Neural cell (in vitro differentiated cells): ENCODE measurements at regions not wholly inside any gene's neighbourhood (a gene's known extent, or its start where the extent isn't known, plus 50 kb on each side); places are given as distances from the start of the nearest gene placed in this dataset.

Experiments used
- H2AFZ ChIP-seq: fragments of 200-600, 300-800 bp; sonication (generic), shearing (Covaris generic); 2 replicates; pipeline ENCODE4 v1.6.0; 2014; ENCODE audit warnings: low read depth, mild to moderate bottlenecking, antibody characterized with exemption, low read length, moderate library complexity
- H3F3A ChIP-seq: fragments of 200-600 bp; shearing (Covaris generic); 2 replicates; pipeline ENCODE4 v1.6.1; 2016; ENCODE audit warnings: mild to moderate bottlenecking, moderate library complexity, mixed read lengths, antibody characterized with exemption, low read length; ENCODE audit not compliant: insufficient read depth, poor library complexity, severe bottlenecking
- H3K27ac ChIP-seq: fragments of 200-600, 300-800 bp; sonication (generic), shearing (Covaris generic); 2 replicates; pipeline ENCODE4 v1.5.1; 2014; ENCODE audit warnings: mild to moderate bottlenecking, low read length, moderate library complexity
- H3K27me3 ChIP-seq: fragments of 300-800, 200-600 bp; sonication (generic), shearing (Covaris generic); 2 replicates; pipeline ENCODE4 v1.6.0; 2014; ENCODE audit warnings: mild to moderate bottlenecking, low read depth, low read length, moderate library complexity; ENCODE audit not compliant: insufficient read depth
- H3K36me3 ChIP-seq: fragments of 300-800, 200-600 bp; sonication (generic), shearing (Covaris generic); 2 replicates; pipeline ENCODE4 v1.5.1; 2014; ENCODE audit warnings: mild to moderate bottlenecking, antibody characterized with exemption, low read length, moderate library complexity; ENCODE audit not compliant: insufficient read depth
- H3K4me2 ChIP-seq: fragments of 300-800, 200-600 bp; sonication (generic), shearing (Covaris generic); 2 replicates; pipeline ENCODE4 v1.6.0; 2014; ENCODE audit warnings: mild to moderate bottlenecking, low read length
- H3K4me3 ChIP-seq: fragments of 300-800, 200-600 bp; sonication (generic), shearing (Covaris generic); 2 replicates; pipeline ENCODE4 v1.5.1; 2014; ENCODE audit warnings: mild to moderate bottlenecking, low read length, moderate library complexity
- H3K79me2 ChIP-seq: fragments of 200-600 bp; shearing (Covaris generic); replicated peaks from 2 replicates; pipeline ENCODE4 v1.6.0; 2014; ENCODE audit warnings: mild to moderate bottlenecking, low read length, moderate library complexity; ENCODE audit not compliant: insufficient read depth
- H3K9ac ChIP-seq: fragments of 300-800, 200-600 bp; sonication (generic), shearing (Covaris generic); 2 replicates; pipeline ENCODE4 v1.6.1; 2016; ENCODE audit warnings: mild to moderate bottlenecking, low read length, mixed read lengths
- H3K9me2 ChIP-seq: fragments of 200-600 bp; shearing (Covaris generic); 2 replicates; pipeline ENCODE4 v1.6.1; 2016; ENCODE audit warnings: mild to moderate bottlenecking, low read length, mixed read lengths; ENCODE audit not compliant: insufficient read depth
- H3K9me3 ChIP-seq: fragments of 200-600, 300-800 bp; sonication (generic), shearing (Covaris generic); 2 replicates; pipeline ENCODE4 v1.6.1; 2016; ENCODE audit warnings: mild to moderate bottlenecking, mixed run types, low read length, moderate library complexity, mixed read lengths
- H4K20me1 ChIP-seq: fragments of 200-600 bp; shearing (Covaris generic); 2 replicates; pipeline ENCODE4 v1.6.1; 2016; ENCODE audit warnings: mild to moderate bottlenecking, mixed run types; ENCODE audit not compliant: insufficient read depth
- EP300 ChIP-seq: fragments of 450-650 bp; conservative IDR thresholded peaks from 2 replicates; pipeline ENCODE4 v1.6.1; 2014; ENCODE audit warnings: antibody characterized with exemption, mild to moderate bottlenecking, moderate library complexity; ENCODE audit not compliant: poor library complexity, severe bottlenecking
- EZH2 ChIP-seq: fragments of 200-600, 300-800 bp; shearing (Covaris generic), sonication (generic); IDR thresholded peaks from 2 replicates; pipeline ENCODE4 v1.6.1; 2014; ENCODE audit warnings: antibody characterized with exemption, low read length, borderline replicate concordance, mild to moderate bottlenecking; ENCODE audit not compliant: insufficient read depth, poor library complexity, severe bottlenecking
- MXI1 ChIP-seq: fragments of 450-650 bp; conservative IDR thresholded peaks from 2 replicates; pipeline ENCODE4 v1.6.1; 2014; ENCODE audit warnings: antibody characterized with exemption, mild to moderate bottlenecking; ENCODE audit not compliant: poor library complexity, severe bottlenecking
- POLR2AphosphoS5 ChIP-seq: IDR thresholded peaks from 2 replicates; pipeline ENCODE4 v1.6.1; 2012
- RAD21 ChIP-seq: fragments of 450-650 bp; conservative IDR thresholded peaks from 2 replicates; pipeline ENCODE4 v1.6.1; 2014; ENCODE audit warnings: antibody characterized with exemption, mild to moderate bottlenecking, moderate library complexity
- SMC3 ChIP-seq: fragments of 450-650 bp; conservative IDR thresholded peaks from 2 replicates; pipeline ENCODE4 v1.6.1; 2014; ENCODE audit warnings: antibody characterized with exemption, mild to moderate bottlenecking, moderate library complexity; ENCODE audit not compliant: poor library complexity
- TAF1 ChIP-seq: IDR thresholded peaks from 2 replicates; pipeline ENCODE4 v1.6.1; 2012; ENCODE audit warnings: low read depth
- TF ChIP-seq, protein P1 (sequence below): IDR thresholded peaks from 2 replicates; pipeline ENCODE4 v1.6.1; 2012; ENCODE audit warnings: borderline replicate concordance
- TF ChIP-seq, protein P2 (sequence below): fragments of 450-650 bp; IDR thresholded peaks from 2 replicates; pipeline ENCODE4 v1.5.1; 2014; ENCODE audit warnings: antibody characterized with exemption, mild to moderate bottlenecking, moderate library complexity; ENCODE audit not compliant: poor library complexity, severe bottlenecking

DNA sequence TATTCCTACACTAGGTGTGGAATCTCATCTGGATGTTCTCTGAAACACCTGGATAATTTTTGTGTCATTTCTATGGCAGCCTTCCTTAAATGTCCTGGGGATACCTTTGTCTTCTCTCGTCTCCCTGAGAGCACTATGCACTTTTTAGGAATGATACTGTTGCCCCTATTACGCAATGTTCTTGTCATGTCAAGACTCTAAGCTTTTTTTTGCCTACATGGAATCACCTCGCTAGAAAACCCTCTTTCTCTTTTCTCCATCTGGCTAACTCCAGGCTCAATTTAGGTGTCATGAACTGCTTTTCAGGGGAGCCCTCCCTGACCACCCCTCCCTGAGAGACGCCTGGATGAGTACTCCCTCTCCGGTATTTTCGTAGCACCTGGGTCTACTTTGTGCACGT, 81.3 kb downstream of the SOX2 start:
- no peaks in the 10 kb centered on the region for H3F3A ChIP-seq

DNA sequence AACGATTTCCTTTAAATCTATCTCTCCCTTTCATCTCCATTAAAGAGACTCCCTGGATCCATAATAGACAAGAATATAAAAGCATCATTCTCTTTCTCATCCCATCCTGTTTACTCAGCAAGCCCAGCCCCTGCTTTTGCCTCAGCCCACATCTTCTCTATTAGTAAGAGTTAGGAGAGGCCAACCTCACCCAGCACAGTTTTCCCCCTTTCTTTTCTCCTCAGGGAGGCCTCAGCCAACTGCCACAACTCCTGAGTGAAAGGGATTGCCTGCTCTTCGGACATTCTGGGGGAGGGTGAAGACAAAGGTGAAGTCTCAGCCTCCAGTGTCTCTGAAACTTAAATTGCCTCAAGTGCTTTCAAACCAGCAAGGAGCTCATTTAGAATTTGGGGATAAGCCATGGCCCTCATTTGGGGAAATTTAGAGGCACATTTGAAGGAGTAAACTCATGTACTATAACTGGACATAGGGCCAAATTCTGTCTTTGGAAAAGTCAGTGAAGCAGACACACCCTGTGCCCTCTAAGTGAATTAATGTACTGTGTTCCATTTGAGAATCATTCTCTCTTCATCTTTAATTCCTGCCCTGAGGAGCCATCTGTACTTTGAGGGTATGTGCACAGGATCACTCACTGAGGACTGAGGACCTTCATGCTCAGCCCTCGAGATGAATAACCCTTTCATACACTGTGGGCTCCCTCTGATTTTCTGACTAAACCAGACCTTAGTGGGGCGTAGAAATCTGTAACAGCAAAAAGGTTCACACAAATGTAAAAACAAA, 82.5 kb downstream of the SOX2 start:
- no peak overlapping the region for H2AFZ ChIP-seq
- H3K4me3 ChIP-seq, result no peak overlapping the region
- TF ChIP-seq SMC3 (no peak), MXI1 (no peak), EP300 (no peak), POLR2AphosphoS5 (no peak), TAF1 (no peak), EZH2 (no peak), RAD21 (no peak)
- TF ChIP-seq, protein P1, sequence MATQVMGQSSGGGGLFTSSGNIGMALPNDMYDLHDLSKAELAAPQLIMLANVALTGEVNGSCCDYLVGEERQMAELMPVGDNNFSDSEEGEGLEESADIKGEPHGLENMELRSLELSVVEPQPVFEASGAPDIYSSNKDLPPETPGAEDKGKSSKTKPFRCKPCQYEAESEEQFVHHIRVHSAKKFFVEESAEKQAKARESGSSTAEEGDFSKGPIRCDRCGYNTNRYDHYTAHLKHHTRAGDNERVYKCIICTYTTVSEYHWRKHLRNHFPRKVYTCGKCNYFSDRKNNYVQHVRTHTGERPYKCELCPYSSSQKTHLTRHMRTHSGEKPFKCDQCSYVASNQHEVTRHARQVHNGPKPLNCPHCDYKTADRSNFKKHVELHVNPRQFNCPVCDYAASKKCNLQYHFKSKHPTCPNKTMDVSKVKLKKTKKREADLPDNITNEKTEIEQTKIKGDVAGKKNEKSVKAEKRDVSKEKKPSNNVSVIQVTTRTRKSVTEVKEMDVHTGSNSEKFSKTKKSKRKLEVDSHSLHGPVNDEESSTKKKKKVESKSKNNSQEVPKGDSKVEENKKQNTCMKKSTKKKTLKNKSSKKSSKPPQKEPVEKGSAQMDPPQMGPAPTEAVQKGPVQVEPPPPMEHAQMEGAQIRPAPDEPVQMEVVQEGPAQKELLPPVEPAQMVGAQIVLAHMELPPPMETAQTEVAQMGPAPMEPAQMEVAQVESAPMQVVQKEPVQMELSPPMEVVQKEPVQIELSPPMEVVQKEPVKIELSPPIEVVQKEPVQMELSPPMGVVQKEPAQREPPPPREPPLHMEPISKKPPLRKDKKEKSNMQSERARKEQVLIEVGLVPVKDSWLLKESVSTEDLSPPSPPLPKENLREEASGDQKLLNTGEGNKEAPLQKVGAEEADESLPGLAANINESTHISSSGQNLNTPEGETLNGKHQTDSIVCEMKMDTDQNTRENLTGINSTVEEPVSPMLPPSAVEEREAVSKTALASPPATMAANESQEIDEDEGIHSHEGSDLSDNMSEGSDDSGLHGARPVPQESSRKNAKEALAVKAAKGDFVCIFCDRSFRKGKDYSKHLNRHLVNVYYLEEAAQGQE, result no peak
- TF ChIP-seq, protein P2, sequence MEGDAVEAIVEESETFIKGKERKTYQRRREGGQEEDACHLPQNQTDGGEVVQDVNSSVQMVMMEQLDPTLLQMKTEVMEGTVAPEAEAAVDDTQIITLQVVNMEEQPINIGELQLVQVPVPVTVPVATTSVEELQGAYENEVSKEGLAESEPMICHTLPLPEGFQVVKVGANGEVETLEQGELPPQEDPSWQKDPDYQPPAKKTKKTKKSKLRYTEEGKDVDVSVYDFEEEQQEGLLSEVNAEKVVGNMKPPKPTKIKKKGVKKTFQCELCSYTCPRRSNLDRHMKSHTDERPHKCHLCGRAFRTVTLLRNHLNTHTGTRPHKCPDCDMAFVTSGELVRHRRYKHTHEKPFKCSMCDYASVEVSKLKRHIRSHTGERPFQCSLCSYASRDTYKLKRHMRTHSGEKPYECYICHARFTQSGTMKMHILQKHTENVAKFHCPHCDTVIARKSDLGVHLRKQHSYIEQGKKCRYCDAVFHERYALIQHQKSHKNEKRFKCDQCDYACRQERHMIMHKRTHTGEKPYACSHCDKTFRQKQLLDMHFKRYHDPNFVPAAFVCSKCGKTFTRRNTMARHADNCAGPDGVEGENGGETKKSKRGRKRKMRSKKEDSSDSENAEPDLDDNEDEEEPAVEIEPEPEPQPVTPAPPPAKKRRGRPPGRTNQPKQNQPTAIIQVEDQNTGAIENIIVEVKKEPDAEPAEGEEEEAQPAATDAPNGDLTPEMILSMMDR, result no peak
- no peaks in the 10 kb centered on the region for H3K9me3 ChIP-seq
- no peaks in the 10 kb centered on the region for H4K20me1 ChIP-seq
- H3K79me2 ChIP-seq, result no peaks in the 10 kb centered on the region
- H3K27ac ChIP-seq, result no peak overlapping the region
- H3K4me2 ChIP-seq, result no peak overlapping the region
- H3K9me2 ChIP-seq, result no peaks in the 10 kb centered on the region
- no peaks in the 10 kb centered on the region for H3K27me3 ChIP-seq
- no peaks in the 10 kb centered on the region for H3K36me3 ChIP-seq
- H3K9ac ChIP-seq, result no peak overlapping the region
- H3F3A ChIP-seq, result no peaks in the 10 kb centered on the region

More for the DNA sequence above, 81.3 kb downstream of the SOX2 start:
- Histone ChIP-seq H3K9me2 (no peaks in the 10 kb centered on the region), H3K9me3 (no peaks in the 10 kb centered on the region), H3K4me2 (no peak overlapping the region), H3K36me3 (no peaks in the 10 kb centered on the region), H3K27me3 (no peaks in the 10 kb centered on the region), H3K27ac (no peak overlapping the region), H3K4me3 (no peak overlapping the region), H2AFZ (no peak overlapping the region), H3K9ac (no peak overlapping the region), H4K20me1 (no peaks in the 10 kb centered on the region), H3K79me2 (no peaks in the 10 kb centered on the region)
- TF ChIP-seq EP300, result no peak
- TF ChIP-seq, protein P1, result no peak
